Endothelial cell (in vitro differentiated cells): ENCODE measurements at regions not wholly inside any gene's neighbourhood (a gene's known extent, or its start where the extent isn't known, plus 50 kb on each side); places are given as distances from the start of the nearest gene placed in this dataset.
"Not testable (repeated sequence)": the region's sequence is repeated elsewhere in the genome, so short reads cannot be mapped to it uniquely, and the experiment has no call there.

Experiments used
- DNase-seq: peaks from one replicate; pipeline ENCODE4 v3.0.0; 2021; ENCODE audit warnings: low spot score
- H3K27ac Mint-ChIP-seq: one replicate; pipeline ENCODE4 v1.8.0; 2021; ENCODE audit warnings: mixed read lengths, inconsistent platforms; ENCODE audit not compliant: unreplicated experiment
- H3K27me3 Mint-ChIP-seq: one replicate; pipeline ENCODE4 v1.8.0; 2021; ENCODE audit warnings: mild to moderate bottlenecking, moderate library complexity, mixed read lengths, inconsistent platforms; ENCODE audit not compliant: unreplicated experiment
- H3K36me3 Mint-ChIP-seq: one replicate; pipeline ENCODE4 v1.8.0; 2021; ENCODE audit warnings: mild to moderate bottlenecking, low read depth, mixed read lengths, inconsistent platforms; ENCODE audit not compliant: unreplicated experiment
- H3K4me1 Mint-ChIP-seq: one replicate; pipeline ENCODE4 v1.8.0; 2021; ENCODE audit warnings: mild to moderate bottlenecking, mixed read lengths, inconsistent platforms; ENCODE audit not compliant: unreplicated experiment
- H3K4me3 Mint-ChIP-seq: one replicate; pipeline ENCODE4 v1.8.0; 2021; ENCODE audit warnings: mild to moderate bottlenecking, mixed read lengths, inconsistent platforms; ENCODE audit not compliant: unreplicated experiment
- H3K9me3 Mint-ChIP-seq: one replicate; pipeline ENCODE4 v1.8.0; 2021; ENCODE audit warnings: mixed read lengths, inconsistent platforms; ENCODE audit not compliant: unreplicated experiment
- TF ChIP-seq, protein P1 (sequence below): fragments of 200-600 bp; sonication (generic); IDR thresholded peaks from one replicate; pipeline ENCODE4 v1.5.0; 2021; ENCODE audit warnings: antibody characterized with exemption; ENCODE audit not compliant: unreplicated experiment

DNA sequence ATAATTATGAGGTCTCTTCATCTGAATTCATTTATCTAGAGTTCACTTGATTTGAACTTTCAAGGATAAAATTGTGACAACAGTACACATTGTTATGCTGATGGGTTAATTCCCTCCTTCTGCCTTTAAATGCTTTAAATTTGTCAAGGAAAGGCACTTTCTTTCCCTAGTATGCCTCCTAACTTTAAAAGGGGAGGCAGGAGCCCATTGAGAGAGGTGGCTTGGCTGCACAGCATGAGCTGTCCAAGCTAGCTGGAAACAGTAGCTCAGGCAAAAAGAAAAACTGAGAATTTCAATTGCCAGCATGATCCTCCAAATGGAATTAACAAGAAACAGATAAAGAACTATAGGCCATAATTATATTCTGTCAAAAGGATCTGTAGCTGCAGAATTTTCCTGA lies 243.3 kb upstream of the GRIK2 start:
- Mint-ChIP-seq H3K4me3 (no peak overlapping the region), H3K9me3 (no peaks in the 10 kb centered on the region), H3K27me3 (no peaks in the 10 kb centered on the region), H3K4me1 (no peaks in the 10 kb centered on the region), H3K27ac (no peak overlapping the region), H3K36me3 (no peaks in the 10 kb centered on the region)
- DNase-seq, result no peak
- TF ChIP-seq, protein P1, sequence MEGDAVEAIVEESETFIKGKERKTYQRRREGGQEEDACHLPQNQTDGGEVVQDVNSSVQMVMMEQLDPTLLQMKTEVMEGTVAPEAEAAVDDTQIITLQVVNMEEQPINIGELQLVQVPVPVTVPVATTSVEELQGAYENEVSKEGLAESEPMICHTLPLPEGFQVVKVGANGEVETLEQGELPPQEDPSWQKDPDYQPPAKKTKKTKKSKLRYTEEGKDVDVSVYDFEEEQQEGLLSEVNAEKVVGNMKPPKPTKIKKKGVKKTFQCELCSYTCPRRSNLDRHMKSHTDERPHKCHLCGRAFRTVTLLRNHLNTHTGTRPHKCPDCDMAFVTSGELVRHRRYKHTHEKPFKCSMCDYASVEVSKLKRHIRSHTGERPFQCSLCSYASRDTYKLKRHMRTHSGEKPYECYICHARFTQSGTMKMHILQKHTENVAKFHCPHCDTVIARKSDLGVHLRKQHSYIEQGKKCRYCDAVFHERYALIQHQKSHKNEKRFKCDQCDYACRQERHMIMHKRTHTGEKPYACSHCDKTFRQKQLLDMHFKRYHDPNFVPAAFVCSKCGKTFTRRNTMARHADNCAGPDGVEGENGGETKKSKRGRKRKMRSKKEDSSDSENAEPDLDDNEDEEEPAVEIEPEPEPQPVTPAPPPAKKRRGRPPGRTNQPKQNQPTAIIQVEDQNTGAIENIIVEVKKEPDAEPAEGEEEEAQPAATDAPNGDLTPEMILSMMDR, result no peak

DNA sequence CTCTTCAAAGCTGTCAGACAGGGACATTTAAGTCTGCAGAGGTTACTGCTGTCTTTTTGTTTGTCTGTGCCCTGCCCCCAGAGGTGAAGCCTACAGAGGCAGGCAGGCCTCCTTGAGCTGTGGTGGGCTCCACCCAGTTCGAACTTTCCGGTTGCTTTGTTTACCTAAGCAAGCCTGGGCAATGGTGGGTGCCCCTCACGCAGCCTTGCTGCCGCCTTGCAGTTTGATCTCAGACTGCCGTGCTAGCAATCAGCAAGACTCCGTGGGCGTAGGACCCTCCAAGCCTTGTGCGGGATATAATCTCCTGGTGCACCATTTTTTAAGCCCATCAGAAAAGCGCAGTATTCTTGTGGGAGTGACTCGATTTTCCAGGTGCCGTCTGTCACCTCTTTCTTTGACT lies 235.9 kb upstream of the GRIK2 start:
- H3K27ac Mint-ChIP-seq, DNase-seq, H3K9me3 Mint-ChIP-seq, H3K4me3 Mint-ChIP-seq, H3K27me3 Mint-ChIP-seq, H3K4me1 Mint-ChIP-seq, H3K36me3 Mint-ChIP-seq: not testable (repeated sequence)

DNA sequence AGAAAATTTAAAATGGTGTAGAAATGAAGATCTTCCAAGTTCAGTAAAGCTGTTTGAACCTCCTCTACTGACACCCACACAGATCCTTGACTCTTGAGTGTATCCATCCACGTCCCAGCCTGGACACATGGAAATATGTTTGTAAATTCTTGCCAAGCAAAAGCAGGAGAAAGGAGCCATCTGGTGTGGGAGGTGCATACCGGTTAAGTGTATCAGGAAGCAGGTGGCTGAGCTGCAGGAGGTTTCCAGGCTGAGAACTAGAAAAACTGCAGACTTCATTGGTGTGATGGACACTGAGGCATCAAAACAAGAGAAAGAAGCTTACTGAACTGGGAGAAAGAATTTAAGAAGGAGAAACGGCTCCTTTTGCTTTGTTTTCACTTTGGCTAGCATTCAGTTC lies 229.9 kb upstream of the GRIK2 start:
- Mint-ChIP-seq H3K27ac (no peak overlapping the region), H3K9me3 (no peaks in the 10 kb centered on the region), H3K4me1 (no peaks in the 10 kb centered on the region), H3K36me3 (no peaks in the 10 kb centered on the region), H3K4me3 (no peak overlapping the region), H3K27me3 (no peaks in the 10 kb centered on the region)
- DNase-seq, result no peak
- TF ChIP-seq, protein P1, result no peak

DNA sequence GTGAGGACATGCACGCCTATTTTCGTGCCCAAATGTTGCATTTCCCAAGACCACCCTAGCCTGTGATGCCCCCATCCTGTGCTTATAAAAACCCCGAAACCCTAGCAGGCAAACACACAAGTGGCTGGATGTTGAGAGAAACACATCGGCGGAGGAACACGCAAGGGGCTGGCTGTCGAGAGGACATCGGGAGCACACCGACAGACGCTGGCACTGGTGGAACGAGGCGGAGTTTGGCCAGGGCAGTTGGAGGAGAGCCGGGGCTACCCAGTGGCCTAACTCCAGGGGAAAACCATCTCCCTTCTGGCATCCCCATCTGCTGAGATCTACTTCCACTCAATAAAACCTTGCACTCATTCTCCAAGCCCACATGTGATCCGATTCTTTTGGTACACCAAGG lies 225.9 kb upstream of the GRIK2 start:
- H3K9me3 Mint-ChIP-seq, result peaks cover 6% of the 10 kb centered on the region
- DNase-seq, result no peak
- no peak overlapping the region for H3K27ac Mint-ChIP-seq
- H3K27me3 Mint-ChIP-seq, result no peaks in the 10 kb centered on the region
- no peaks in the 10 kb centered on the region for H3K4me1 Mint-ChIP-seq
- no peak overlapping the region for H3K4me3 Mint-ChIP-seq
- TF ChIP-seq, protein P1, result no peak
- peaks cover 4% of the 10 kb centered on the region for H3K36me3 Mint-ChIP-seq

DNA sequence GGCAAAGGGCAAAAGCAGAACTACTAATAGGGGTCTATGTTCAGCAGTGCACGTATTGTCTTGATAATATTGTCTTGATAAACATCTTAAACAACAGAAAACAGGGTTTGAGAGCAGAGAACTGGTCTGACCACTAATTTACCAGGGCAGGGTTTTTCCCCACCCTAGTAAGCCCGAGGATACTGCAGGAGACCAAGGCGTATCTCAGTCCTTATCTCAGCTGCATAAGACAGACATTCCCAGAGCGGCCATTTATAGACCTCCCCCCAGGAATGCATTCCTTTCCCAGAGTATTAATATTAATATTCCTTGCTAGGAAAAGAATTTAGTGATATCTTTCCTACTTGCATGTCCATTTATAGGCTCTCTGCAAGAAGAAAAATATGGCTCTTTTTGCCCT lies 222.5 kb upstream of the GRIK2 start:
- not testable (repeated sequence) for H3K4me1 Mint-ChIP-seq, DNase-seq, H3K27ac Mint-ChIP-seq, H3K9me3 Mint-ChIP-seq, H3K27me3 Mint-ChIP-seq, H3K36me3 Mint-ChIP-seq, H3K4me3 Mint-ChIP-seq

DNA sequence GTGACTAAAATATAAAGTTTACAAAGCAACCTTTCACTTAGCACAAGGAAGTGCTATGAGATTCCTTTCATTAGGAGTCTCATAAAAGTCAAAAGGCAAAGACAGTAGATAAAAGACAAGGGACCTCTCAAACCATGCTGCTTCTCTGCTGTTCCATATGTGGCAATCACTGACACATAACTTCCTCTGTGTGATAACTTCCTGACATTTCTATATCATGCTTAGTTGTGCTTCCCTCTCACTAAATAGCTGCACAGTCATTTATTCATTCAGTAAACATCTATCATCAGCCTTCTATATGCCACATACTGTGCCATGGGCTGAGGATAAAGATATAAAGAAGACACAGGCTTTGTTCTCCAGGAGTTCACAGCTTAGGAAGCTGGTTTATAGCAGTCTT lies 214.8 kb upstream of the GRIK2 start:
- Mint-ChIP-seq H3K27me3 (no peaks in the 10 kb centered on the region), H3K36me3 (no peaks in the 10 kb centered on the region), H3K4me1 (no peaks in the 10 kb centered on the region), H3K27ac (no peak overlapping the region), H3K4me3 (no peak overlapping the region), H3K9me3 (no peaks in the 10 kb centered on the region)
- DNase-seq, result no peak
- TF ChIP-seq, protein P1, result no peak
